Prostate gland (tissue), 2 donors: ENCODE measurements at regions not wholly inside any gene's neighbourhood (a gene's known extent, or its start where the extent isn't known, plus 50 kb on each side); places are given as distances from the start of the nearest gene placed in this dataset.

Experiments
- DNase-seq: peaks from one replicate; pipeline ENCODE4 v3.0.0-alpha.2; 2019; ENCODE audit warnings: low spot score
- H3K27ac ChIP-seq, 2 donors: fragments of 200-600 bp; sonication (generic); 2 replicates each; pipeline ENCODE4 v1.5.1; 2017 to 2019
- H3K27me3 ChIP-seq: fragments of 200-600 bp; sonication (generic); replicated peaks from 2 replicates; pipeline ENCODE4 v1.5.1; 2019; ENCODE audit not compliant: insufficient read depth
- H3K36me3 ChIP-seq, 2 donors: fragments of 200-600 bp; sonication (generic); 1 replicate in 1 of 2; 2 replicates in 1 of 2; pipeline versions ENCODE4 v1.5.1 to v1.8.1; 2017 to 2019
- H3K4me1 ChIP-seq: fragments of 200-600 bp; sonication (generic); replicated peaks from 2 replicates; pipeline ENCODE4 v1.5.1; 2019
- H3K4me3 ChIP-seq, 2 donors: fragments of 200-600 bp; sonication (generic); 2 replicates each; pipeline ENCODE4 v1.5.1; 2017 to 2019
- H3K9me3 ChIP-seq: fragments of 200-600 bp; sonication (generic); 2 replicates; pipeline ENCODE4 v1.5.1; 2017
- CTCF ChIP-seq, 4 experiments: fragments of 200-600 bp in 2 of 4; fragments of 450-650 bp in 2 of 4; sonication (generic) in 2 of 4; IDR thresholded peaks; 1 replicate in 3 of 4; 2 replicates in 1 of 4; pipeline ENCODE4 v1.5.1; 2016 to 2019; ENCODE audit warnings: antibody characterized with exemption in 4 of 4, mild to moderate bottlenecking in 2 of 4, moderate library complexity in 2 of 4
- POLR2A ChIP-seq: fragments of 450-650 bp; IDR thresholded peaks from one replicate; pipeline ENCODE4 v1.6.1; 2016; ENCODE audit warnings: antibody characterized with exemption, mild to moderate bottlenecking
- POLR2AphosphoS5 ChIP-seq: sonication (generic); formaldehyde crosslinking; IDR thresholded peaks from one replicate; pipeline ENCODE4 v1.6.1; 2017; ENCODE audit warnings: antibody characterized with exemption
- WGBS: methylation state at CpG from one replicate; pipeline ENCODE4 v1.1.5; 2018; 5-methylcytosine and 5-hydroxymethylcytosine counted together
- intact Hi-C: fragments of 100-400 bp; cut with DNase I; formaldehyde crosslinking; loops from one replicate; pipeline ENCODE4 v1.14.2; 2022

DNA sequence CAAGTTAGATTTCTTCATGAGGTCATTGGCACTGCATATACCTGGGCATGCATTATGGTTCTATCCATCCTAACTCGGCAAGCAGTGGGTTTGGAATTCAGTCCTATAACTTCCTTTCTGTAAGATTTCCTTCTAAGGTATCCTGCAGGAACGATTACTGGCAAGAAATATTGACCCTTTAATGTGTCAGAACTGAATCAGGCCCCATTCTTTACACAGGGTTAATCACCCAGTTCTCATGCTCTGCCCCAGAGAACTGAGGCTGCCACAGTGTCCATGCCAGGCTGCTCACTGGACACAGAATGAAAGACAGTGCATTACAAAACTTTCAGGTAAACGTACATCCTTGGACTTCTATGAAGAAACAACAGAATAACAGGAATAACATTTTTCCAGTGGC is 108.9 kb downstream of the RPL22L1 start:
- no peaks in the 10 kb centered on the region for H3K27me3 ChIP-seq
- intact Hi-C loops: no loop called here
- TF ChIP-seq POLR2A (no peak), POLR2AphosphoS5 (no peak), CTCF (IDR thresholded peaks at IDR 0.05) (no peak)
- no peak overlapping the region for H3K4me3 ChIP-seq
- no peaks in the 10 kb centered on the region for H3K9me3 ChIP-seq
- 69% methylated on average over 3 of the region's 3 CpGs for WGBS
- no peak overlapping the region for H3K27ac ChIP-seq
- H3K4me1 ChIP-seq: no peaks in the 10 kb centered on the region
- no peaks in the 10 kb centered on the region for H3K36me3 ChIP-seq
- DNase-seq: no peak

DNA sequence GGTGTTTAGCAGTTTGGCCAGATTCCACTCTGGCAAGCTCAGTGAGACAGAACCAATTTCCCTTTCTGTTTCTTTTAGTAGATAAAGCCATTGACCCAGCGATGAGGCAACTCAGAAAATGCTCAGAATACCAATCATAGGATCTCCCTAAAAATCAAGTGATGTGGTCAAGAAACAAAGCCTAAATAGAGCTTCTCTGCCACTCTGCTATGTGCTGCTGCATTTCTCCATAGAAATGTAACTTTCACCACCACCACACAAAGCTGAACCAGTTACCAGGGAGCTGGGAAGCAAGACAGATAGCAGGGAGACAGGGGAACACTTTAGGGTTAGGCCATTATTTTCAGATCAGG is 109.8 kb downstream of the RPL22L1 start:
- Histone ChIP-seq H3K27ac (no peak overlapping the region), H3K36me3 (no peaks in the 10 kb centered on the region), H3K9me3 (no peaks in the 10 kb centered on the region), H3K27me3 (no peaks in the 10 kb centered on the region), H3K4me1 (no peaks in the 10 kb centered on the region), H3K4me3 (no peak overlapping the region)
- 44% methylated on average over 1 of the region's 1 CpG for WGBS
- DNase-seq: no peak
- no peak for TF ChIP-seq POLR2A
- no peak for TF ChIP-seq CTCF (IDR thresholded peaks at IDR 0.05)
- TF ChIP-seq POLR2AphosphoS5: no peak
- intact Hi-C loops: no loop called here

DNA sequence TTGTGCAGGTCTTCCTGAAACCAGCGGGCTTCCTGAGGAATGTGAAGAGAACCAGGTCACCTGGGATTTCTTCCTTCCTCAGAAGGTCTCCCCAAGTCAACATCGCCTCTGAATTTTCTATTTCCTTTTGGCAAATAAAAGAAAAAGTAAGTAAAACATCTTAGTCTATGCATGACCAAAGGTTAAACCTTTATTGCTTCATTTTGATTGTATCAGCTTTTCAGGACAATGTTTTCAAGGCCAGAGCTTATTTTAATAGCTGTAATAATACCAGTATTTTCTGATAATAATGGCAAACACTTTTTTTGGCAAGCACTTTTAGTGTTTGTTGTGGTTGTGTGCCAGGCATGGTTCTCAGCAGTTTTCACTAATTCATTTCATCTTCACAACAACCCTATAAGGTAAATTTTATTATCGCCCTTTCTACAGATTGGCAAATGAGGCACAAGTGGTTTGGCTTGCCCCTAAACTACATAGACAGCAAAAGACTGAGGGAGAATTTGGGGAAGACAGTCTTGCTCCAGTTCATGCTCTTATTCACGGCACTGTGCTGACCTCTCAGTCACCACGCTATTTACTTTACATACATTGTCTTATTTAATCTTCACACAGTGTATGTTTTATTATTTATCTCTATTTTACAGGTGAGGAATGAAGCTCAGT is 110.4 kb downstream of the RPL22L1 start:
- no peak overlapping the region for H3K27ac ChIP-seq
- TF ChIP-seq POLR2A: no peak
- peak; percentile 4 for TF ChIP-seq POLR2AphosphoS5
- H3K27me3 ChIP-seq: no peaks in the 10 kb centered on the region
- H3K9me3 ChIP-seq: no peaks in the 10 kb centered on the region
- 40% methylated on average over 5 of the region's 5 CpGs for WGBS
- H3K4me1 ChIP-seq: no peaks in the 10 kb centered on the region
- intact Hi-C loops: no loop called here
- no peak for DNase-seq
- H3K36me3 ChIP-seq: no peaks in the 10 kb centered on the region
- no peak overlapping the region for H3K4me3 ChIP-seq

GRCh38 chr3:170757038-170757437 is 113.0 kb downstream of the RPL22L1 start:
- no peak overlapping the region for H3K27ac ChIP-seq
- no peak overlapping the region for H3K4me3 ChIP-seq
- no peak for DNase-seq
- H3K9me3 ChIP-seq: no peaks in the 10 kb centered on the region
- intact Hi-C loops: no loop called here
- no peaks in the 10 kb centered on the region for H3K36me3 ChIP-seq
- no peaks in the 10 kb centered on the region for H3K27me3 ChIP-seq
- WGBS: 100% methylated on average over 1 of the region's 1 CpG
- no peak for TF ChIP-seq POLR2AphosphoS5
- TF ChIP-seq POLR2A: no peak
- TF ChIP-seq CTCF (IDR thresholded peaks at IDR 0.05): no peak
- H3K4me1 ChIP-seq: no peaks in the 10 kb centered on the region

DNA sequence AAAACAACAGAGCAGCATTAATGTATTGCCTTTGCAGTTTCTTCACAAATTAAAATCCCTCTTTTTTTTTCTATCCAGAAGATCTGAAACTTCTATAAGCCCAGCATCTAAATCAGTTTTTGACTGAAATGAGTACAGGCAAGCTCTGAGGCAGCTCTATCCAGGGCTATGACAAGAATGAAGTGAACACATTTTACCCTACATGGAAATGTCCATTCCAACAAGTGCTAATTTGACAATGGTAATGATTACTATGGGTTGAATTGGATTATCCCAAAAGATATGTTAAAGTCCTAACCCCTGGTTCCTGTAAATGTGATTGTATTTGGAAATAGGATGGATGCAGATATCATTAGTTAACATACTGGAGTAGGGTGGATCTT is 115.7 kb downstream of the RPL22L1 start:
- no peak for DNase-seq
- intact Hi-C loops: no loop called here
- Histone ChIP-seq H3K36me3 (no peaks in the 10 kb centered on the region), H3K9me3 (no peaks in the 10 kb centered on the region), H3K4me3 (no peak overlapping the region), H3K27ac (no peak overlapping the region), H3K27me3 (no peaks in the 10 kb centered on the region), H3K4me1 (no peaks in the 10 kb centered on the region)
- no peak for TF ChIP-seq CTCF (IDR thresholded peaks at IDR 0.05)
- no peak for TF ChIP-seq POLR2A
- TF ChIP-seq POLR2AphosphoS5: no peak
